ENCODE measurements at regions not wholly inside any gene's neighbourhood (a gene's known extent, or its start where the extent isn't known, plus 50 kb on each side); places are given as distances from the start of the nearest gene placed in this dataset.

GRCh38 chr10:28425422-28425821 is 107.5 kb upstream of the WAC start:
- Histone ChIP-seq H3K36me3 (ENCODE audit: control insufficient read depth, insufficient read depth, low read length) (no peaks in the 10 kb centered on the region), H3K4me1 (ENCODE audit: control insufficient read depth, insufficient read depth, low read length) (peaks cover 14% of the 10 kb centered on the region), H3K9ac (ENCODE audit: extremely low read depth, low read length, poor library complexity, severe bottlenecking) (no peak overlapping the region), H3K9me3 (ENCODE audit: control insufficient read depth, low read length) (peaks cover 15% of the 10 kb centered on the region), H3K4me3 (ENCODE audit: low read length) (peak overlapping the region; percentile 49), H3K27me3 (ENCODE audit: control insufficient read depth, insufficient read depth, low read length, poor library complexity, severe bottlenecking) (no peaks in the 10 kb centered on the region), H3K27ac (ENCODE audit: low read depth, low read length) (no peak overlapping the region)
- H3K4me3 Mint-ChIP-seq = no peak overlapping the region
- no peak overlapping the region for H3K27ac Mint-ChIP-seq
- peaks cover 4% of the 10 kb centered on the region for H3K9me3 Mint-ChIP-seq
- H3K27me3 Mint-ChIP-seq (ENCODE audit: insufficient read depth) = no peaks in the 10 kb centered on the region
- no peaks in the 10 kb centered on the region for H3K36me3 Mint-ChIP-seq (ENCODE audit: low read depth)
- TF ChIP-seq, protein P1, sequence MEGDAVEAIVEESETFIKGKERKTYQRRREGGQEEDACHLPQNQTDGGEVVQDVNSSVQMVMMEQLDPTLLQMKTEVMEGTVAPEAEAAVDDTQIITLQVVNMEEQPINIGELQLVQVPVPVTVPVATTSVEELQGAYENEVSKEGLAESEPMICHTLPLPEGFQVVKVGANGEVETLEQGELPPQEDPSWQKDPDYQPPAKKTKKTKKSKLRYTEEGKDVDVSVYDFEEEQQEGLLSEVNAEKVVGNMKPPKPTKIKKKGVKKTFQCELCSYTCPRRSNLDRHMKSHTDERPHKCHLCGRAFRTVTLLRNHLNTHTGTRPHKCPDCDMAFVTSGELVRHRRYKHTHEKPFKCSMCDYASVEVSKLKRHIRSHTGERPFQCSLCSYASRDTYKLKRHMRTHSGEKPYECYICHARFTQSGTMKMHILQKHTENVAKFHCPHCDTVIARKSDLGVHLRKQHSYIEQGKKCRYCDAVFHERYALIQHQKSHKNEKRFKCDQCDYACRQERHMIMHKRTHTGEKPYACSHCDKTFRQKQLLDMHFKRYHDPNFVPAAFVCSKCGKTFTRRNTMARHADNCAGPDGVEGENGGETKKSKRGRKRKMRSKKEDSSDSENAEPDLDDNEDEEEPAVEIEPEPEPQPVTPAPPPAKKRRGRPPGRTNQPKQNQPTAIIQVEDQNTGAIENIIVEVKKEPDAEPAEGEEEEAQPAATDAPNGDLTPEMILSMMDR (conservative IDR thresholded peaks at IDR 0.05) = no peak
- 92 to 95% methylated on average over 3 of the region's 3 CpGs for WGBS, 2 experiments (ENCODE audit: insufficient coverage in 1 of 2, insufficient read length in 1 of 2)
- H3K4me1 Mint-ChIP-seq = peaks cover 10% of the 10 kb centered on the region
- DNase-seq = no peak

DNA sequence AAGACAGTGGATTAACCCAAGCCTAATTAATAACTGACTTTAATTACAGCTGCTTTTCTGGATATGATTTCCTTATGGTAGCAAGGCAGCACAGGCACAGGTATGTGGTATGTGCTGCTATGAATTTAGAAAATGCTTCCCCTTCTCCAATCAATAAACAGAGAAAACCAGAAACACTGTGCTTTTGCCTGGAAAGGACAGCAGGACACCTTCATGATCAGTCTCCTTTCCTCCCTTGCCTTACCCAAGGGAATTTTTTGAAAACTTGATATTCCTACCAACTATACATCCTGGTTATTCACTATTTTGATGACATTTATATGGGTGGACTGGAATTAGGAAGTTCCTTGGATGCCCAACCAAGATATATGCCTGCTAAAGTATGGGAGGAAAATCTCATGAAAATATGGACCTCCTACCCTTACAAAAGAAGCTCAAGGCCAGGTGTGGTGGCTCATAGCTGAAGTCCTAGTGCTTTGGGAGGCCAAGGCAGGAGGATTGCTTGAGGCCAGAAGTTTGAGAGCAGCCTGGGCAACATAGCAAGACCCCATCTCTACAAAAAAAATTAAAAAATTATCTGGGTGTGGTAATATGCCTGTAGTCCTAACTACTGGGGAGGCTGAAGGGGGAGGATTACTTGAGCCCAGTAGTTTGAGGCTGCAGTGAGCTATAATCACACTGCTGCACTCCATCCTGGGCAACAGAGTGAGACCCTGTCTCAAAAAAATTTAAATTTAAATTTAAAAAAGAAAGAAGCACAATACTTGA is 106.3 kb upstream of the WAC start:
- no peaks in the 10 kb centered on the region for H3K36me3 Mint-ChIP-seq (ENCODE audit: low read depth)
- H3K36me3 ChIP-seq (ENCODE audit: control insufficient read depth, insufficient read depth, low read length) = no peaks in the 10 kb centered on the region
- peaks cover 4% of the 10 kb centered on the region for H3K9me3 Mint-ChIP-seq
- no peak overlapping the region for H3K27ac Mint-ChIP-seq
- H3K9me3 ChIP-seq (ENCODE audit: control insufficient read depth, low read length) = peaks cover 15% of the 10 kb centered on the region
- H3K27me3 Mint-ChIP-seq (ENCODE audit: insufficient read depth) = no peaks in the 10 kb centered on the region
- H3K9ac ChIP-seq (ENCODE audit: extremely low read depth, low read length, poor library complexity, severe bottlenecking) = no peak overlapping the region
- DNase-seq = no peak
- TF ChIP-seq, protein P1 (conservative IDR thresholded peaks at IDR 0.05) = no peak
- H3K27me3 ChIP-seq (ENCODE audit: control insufficient read depth, insufficient read depth, low read length, poor library complexity, severe bottlenecking) = no peaks in the 10 kb centered on the region
- H3K27ac ChIP-seq (ENCODE audit: low read depth, low read length) = no peak overlapping the region
- peaks cover 14% of the 10 kb centered on the region for H3K4me1 ChIP-seq (ENCODE audit: control insufficient read depth, insufficient read depth, low read length)
- peak overlapping the region; percentile 49 for H3K4me3 ChIP-seq (ENCODE audit: low read length)
- H3K4me1 Mint-ChIP-seq = peaks cover 10% of the 10 kb centered on the region
- no peak overlapping the region for H3K4me3 Mint-ChIP-seq

DNA sequence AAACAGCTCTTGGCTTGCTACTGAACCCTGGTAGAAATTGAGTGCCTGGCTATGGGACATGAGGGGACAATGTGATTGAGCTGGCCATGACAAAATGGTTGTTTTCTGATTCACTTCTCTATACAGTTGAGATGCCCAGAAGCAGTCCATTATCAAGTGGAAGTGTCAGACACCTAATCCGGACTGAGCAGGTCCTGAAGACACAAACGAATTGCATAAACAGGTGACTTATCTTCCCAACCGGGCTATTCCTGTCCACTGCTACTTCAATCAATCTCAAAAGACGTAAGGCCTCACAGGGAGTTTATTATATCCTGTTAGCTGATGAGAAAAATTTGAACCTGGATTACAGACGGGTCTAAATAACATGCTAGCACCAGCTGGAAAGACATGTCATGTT is 105.5 kb upstream of the WAC start:
- 95 to 100% methylated on average over 2 to 5 of the region's 5 CpGs for WGBS, 2 experiments (ENCODE audit: insufficient coverage in 1 of 2, insufficient read length in 1 of 2)
- Mint-ChIP-seq H3K4me3 (no peak overlapping the region), H3K27me3 (ENCODE audit: insufficient read depth) (no peaks in the 10 kb centered on the region), H3K9me3 (peaks cover 4% of the 10 kb centered on the region), H3K27ac (no peak overlapping the region), H3K36me3 (ENCODE audit: low read depth) (no peaks in the 10 kb centered on the region), H3K4me1 (peaks cover 12% of the 10 kb centered on the region)
- Histone ChIP-seq H3K9me3 (ENCODE audit: control insufficient read depth, low read length) (peaks cover 15% of the 10 kb centered on the region), H3K9ac (ENCODE audit: extremely low read depth, low read length, poor library complexity, severe bottlenecking) (no peak overlapping the region), H3K4me1 (ENCODE audit: control insufficient read depth, insufficient read depth, low read length) (peaks cover 14% of the 10 kb centered on the region), H3K36me3 (ENCODE audit: control insufficient read depth, insufficient read depth, low read length) (no peaks in the 10 kb centered on the region), H3K4me3 (ENCODE audit: low read length) (no peak overlapping the region), H3K27me3 (ENCODE audit: control insufficient read depth, insufficient read depth, low read length, poor library complexity, severe bottlenecking) (no peaks in the 10 kb centered on the region), H3K27ac (ENCODE audit: low read depth, low read length) (no peak overlapping the region)
- DNase-seq = no peak
- TF ChIP-seq, protein P1 (conservative IDR thresholded peaks at IDR 0.05) = no peak

Data from endodermal cell (in vitro differentiated cells).